GM11168 (cell line): ENCODE measurements at regions not wholly inside any gene's neighbourhood (a gene's known extent, or its start where the extent isn't known, plus 50 kb on each side); places are given as distances from the start of the nearest gene placed in this dataset.

ENCODE experiments used
- in situ Hi-C: fragments of 300-500 bp; cut with MboI; formaldehyde crosslinking; loops from one replicate; pipeline ENCODE4 v1.12.0; 2022; ENCODE audit warnings: low sequenced_read_pairs; ENCODE audit not compliant: unreplicated experiment

DNA sequence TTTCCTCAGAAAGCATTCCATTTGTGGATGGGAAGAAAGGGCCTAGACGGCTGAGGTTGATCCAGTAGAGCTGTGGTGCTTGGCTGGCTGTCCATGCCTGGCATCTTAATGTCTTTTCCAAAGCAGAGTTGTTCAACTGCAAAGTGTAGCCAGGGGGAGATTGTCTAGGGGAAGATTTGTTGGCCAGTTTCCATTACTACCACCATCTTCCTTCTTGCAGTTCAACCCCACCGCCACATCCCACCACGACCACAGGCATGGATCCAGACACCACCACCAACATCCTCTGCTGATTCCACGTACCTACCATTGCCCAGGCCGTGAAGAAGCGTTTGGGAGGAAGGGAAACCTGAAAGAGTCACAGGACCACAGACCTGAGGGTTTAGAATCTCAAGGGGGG is 50.7 kb upstream of the HAAO start:
- in situ Hi-C loops: loop anchor here (25.0 kb wide), 1 partner anchor 269 kb away; no protein-coding TSS in a partner anchor

DNA sequence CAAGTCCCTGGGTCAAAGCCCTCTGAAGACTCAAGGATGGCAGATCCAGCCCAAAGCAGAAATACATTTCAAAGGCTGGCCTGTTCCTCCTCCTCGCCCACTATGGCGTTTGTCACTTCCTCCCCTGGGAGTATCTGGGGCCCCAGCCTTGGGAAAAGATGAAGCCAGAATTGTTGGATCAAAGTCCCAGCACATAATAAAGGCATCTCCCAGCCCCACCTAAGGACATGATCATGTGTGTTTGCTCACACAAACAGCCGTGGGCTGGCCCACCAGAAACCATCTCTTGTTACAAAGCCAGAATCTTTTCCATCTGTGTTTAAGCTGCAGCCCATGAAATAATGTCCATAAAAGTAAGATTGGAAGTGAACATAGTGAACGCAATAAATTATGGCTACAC is 50.1 kb upstream of the HAAO start:
- in situ Hi-C loops: loop anchor here (25.0 kb wide), 1 partner anchor 270 kb away; no protein-coding TSS in a partner anchor
